Activated CD4-positive, alpha-beta T cell treated with anti-CD3 and anti-CD28 coated beads, Interleukin-2, amount 10 ng/mL, durations not matched to agents 7 days and 5 days (primary cell): ENCODE measurements at regions not wholly inside any gene's neighbourhood (a gene's known extent, or its start where the extent isn't known, plus 50 kb on each side); places are given as distances from the start of the nearest gene placed in this dataset.

Source experiments
- CTCF ChIA-PET: fragments of 350-600 bp; sonication (Branson Sonifier 250); formaldehyde crosslinking; loops from one replicate; lab custom pipeline; 2021; ENCODE audit warnings: antibody characterized with exemption; lab: Charles Lee
- POLR2A ChIA-PET: fragments of 350-600 bp; sonication (Branson Sonifier 250); formaldehyde crosslinking; loops from one replicate; lab custom pipeline; 2021; ENCODE audit warnings: antibody characterized with exemption; lab: Charles Lee
- DNase-seq: peaks from one replicate; pipeline ENCODE4 v3.0.0-alpha.2; 2020
- H3K27ac Mint-ChIP-seq: one replicate; pipeline ENCODE4 v1.8.0; 2021; ENCODE audit warnings: mild to moderate bottlenecking, moderate library complexity, mixed read lengths
- H3K27me3 Mint-ChIP-seq: one replicate; pipeline ENCODE4 v1.8.0; 2021; ENCODE audit warnings: mixed read lengths
- H3K36me3 Mint-ChIP-seq: one replicate; pipeline ENCODE4 v1.8.0; 2021; ENCODE audit warnings: low read depth, mixed read lengths
- H3K4me1 Mint-ChIP-seq: one replicate; pipeline ENCODE4 v1.8.0; 2021; ENCODE audit warnings: mixed read lengths
- H3K4me3 Mint-ChIP-seq: one replicate; pipeline ENCODE4 v1.8.0; 2021; ENCODE audit warnings: mild to moderate bottlenecking, moderate library complexity, mixed read lengths
- H3K9me3 Mint-ChIP-seq: one replicate; pipeline ENCODE4 v1.8.0; 2021; ENCODE audit warnings: mixed read lengths

GRCh38 chr5:24854850-24855249, 210.1 kb upstream of the CDH10 start:
- no peaks in the 10 kb centered on the region for H3K27me3 Mint-ChIP-seq
- H3K4me3 Mint-ChIP-seq, result no peak overlapping the region
- peaks cover 5% of the 10 kb centered on the region for H3K9me3 Mint-ChIP-seq
- ChIA-PET POLR2A (no interaction called here), CTCF (no interaction called here)
- no peaks in the 10 kb centered on the region for H3K4me1 Mint-ChIP-seq
- H3K27ac Mint-ChIP-seq, result no peak overlapping the region
- no peak for DNase-seq
- no peaks in the 10 kb centered on the region for H3K36me3 Mint-ChIP-seq

GRCh38 chr5:24854350-24854749, 209.6 kb upstream of the CDH10 start:
- no peak for DNase-seq
- H3K4me1 Mint-ChIP-seq, result no peaks in the 10 kb centered on the region
- POLR2A ChIA-PET, result no interaction called here
- H3K36me3 Mint-ChIP-seq, result no peaks in the 10 kb centered on the region
- H3K9me3 Mint-ChIP-seq, result peaks cover 5% of the 10 kb centered on the region
- no peak overlapping the region for H3K4me3 Mint-ChIP-seq
- CTCF ChIA-PET, result no interaction called here
- H3K27me3 Mint-ChIP-seq, result no peaks in the 10 kb centered on the region
- H3K27ac Mint-ChIP-seq, result no peak overlapping the region

- Mint-ChIP-seq H3K4me3 (no peak overlapping the region), H3K27me3 (no peaks in the 10 kb centered on the region), H3K27ac (no peak overlapping the region), H3K9me3 (peaks cover 12% of the 10 kb centered on the region), H3K4me1 (no peaks in the 10 kb centered on the region), H3K36me3 (no peaks in the 10 kb centered on the region)
- POLR2A ChIA-PET, result interaction anchor here (0.5 kb wide), 1 partner anchor 277 kb away, joined by 4 read pairs; no protein-coding TSS in a partner anchor
- CTCF ChIA-PET, result no interaction called here
- DNase-seq, result no peak
Observed at GRCh38 chr5:24850926-24851486, 206.2 kb upstream of the CDH10 start.

GRCh38 chr5:24849210-24849609, 204.4 kb upstream of the CDH10 start:
- Mint-ChIP-seq H3K9me3 (peaks cover 12% of the 10 kb centered on the region), H3K36me3 (no peaks in the 10 kb centered on the region), H3K4me1 (no peaks in the 10 kb centered on the region), H3K27ac (no peak overlapping the region), H3K27me3 (no peaks in the 10 kb centered on the region), H3K4me3 (no peak overlapping the region)
- DNase-seq, result no peak
- ChIA-PET CTCF (no interaction called here), POLR2A (no interaction called here)

GRCh38 chr5:24831989-24832388, 187.2 kb upstream of the CDH10 start:
- H3K4me3 Mint-ChIP-seq, result no peak overlapping the region
- H3K36me3 Mint-ChIP-seq, result no peaks in the 10 kb centered on the region
- H3K27me3 Mint-ChIP-seq, result no peaks in the 10 kb centered on the region
- no peak for DNase-seq
- POLR2A ChIA-PET, result no interaction called here
- H3K27ac Mint-ChIP-seq, result no peak overlapping the region
- CTCF ChIA-PET, result no interaction called here
- H3K9me3 Mint-ChIP-seq, result peaks cover 14% of the 10 kb centered on the region
- H3K4me1 Mint-ChIP-seq, result no peaks in the 10 kb centered on the region

- no peaks in the 10 kb centered on the region for H3K27me3 Mint-ChIP-seq
- H3K36me3 Mint-ChIP-seq, result no peaks in the 10 kb centered on the region
- POLR2A ChIA-PET, result no interaction called here
- no peak overlapping the region for H3K27ac Mint-ChIP-seq
- no peaks in the 10 kb centered on the region for H3K4me1 Mint-ChIP-seq
- CTCF ChIA-PET, result no interaction called here
- no peak for DNase-seq
- H3K9me3 Mint-ChIP-seq, result peaks cover 12% of the 10 kb centered on the region
- no peak overlapping the region for H3K4me3 Mint-ChIP-seq
Observed at GRCh38 chr5:24823625-24824024, 178.8 kb upstream of the CDH10 start.

GRCh38 chr5:24819841-24820240, 175.1 kb upstream of the CDH10 start:
- Mint-ChIP-seq H3K4me1 (no peaks in the 10 kb centered on the region), H3K27ac (no peak overlapping the region), H3K27me3 (no peaks in the 10 kb centered on the region), H3K36me3 (no peaks in the 10 kb centered on the region), H3K9me3 (peaks cover 12% of the 10 kb centered on the region), H3K4me3 (no peak overlapping the region)
- no peak for DNase-seq
- POLR2A ChIA-PET, result no interaction called here
- CTCF ChIA-PET, result no interaction called here

- H3K27me3 Mint-ChIP-seq, result no peaks in the 10 kb centered on the region
- no peaks in the 10 kb centered on the region for H3K4me1 Mint-ChIP-seq
- DNase-seq, result no peak
- H3K4me3 Mint-ChIP-seq, result no peak overlapping the region
- no peaks in the 10 kb centered on the region for H3K36me3 Mint-ChIP-seq
- no peak overlapping the region for H3K27ac Mint-ChIP-seq
- H3K9me3 Mint-ChIP-seq, result peaks cover 16% of the 10 kb centered on the region
- CTCF ChIA-PET, result no interaction called here
- POLR2A ChIA-PET, result no interaction called here
Observed at GRCh38 chr5:24817966-24818365, 173.2 kb upstream of the CDH10 start.

- no peaks in the 10 kb centered on the region for H3K27me3 Mint-ChIP-seq
- ChIA-PET CTCF (no interaction called here), POLR2A (no interaction called here)
- no peak overlapping the region for H3K4me3 Mint-ChIP-seq
- no peaks in the 10 kb centered on the region for H3K36me3 Mint-ChIP-seq
- no peak for DNase-seq
- no peak overlapping the region for H3K27ac Mint-ChIP-seq
- no peaks in the 10 kb centered on the region for H3K4me1 Mint-ChIP-seq
- peaks cover 12% of the 10 kb centered on the region for H3K9me3 Mint-ChIP-seq
Observed at GRCh38 chr5:24816206-24816605, 171.4 kb upstream of the CDH10 start.

- Mint-ChIP-seq H3K4me3 (no peak overlapping the region), H3K36me3 (no peaks in the 10 kb centered on the region), H3K27ac (no peak overlapping the region), H3K9me3 (peaks cover 19% of the 10 kb centered on the region), H3K27me3 (no peaks in the 10 kb centered on the region), H3K4me1 (no peaks in the 10 kb centered on the region)
- no peak for DNase-seq
- ChIA-PET POLR2A (no interaction called here), CTCF (no interaction called here)
Observed at GRCh38 chr5:24805230-24805629, 160.5 kb upstream of the CDH10 start.

GRCh38 chr5:24804221-24804681, 159.5 kb upstream of the CDH10 start:
- CTCF ChIA-PET, result no interaction called here
- H3K27ac Mint-ChIP-seq, result no peak overlapping the region
- POLR2A ChIA-PET, result no interaction called here
- H3K27me3 Mint-ChIP-seq, result no peaks in the 10 kb centered on the region
- no peaks in the 10 kb centered on the region for H3K4me1 Mint-ChIP-seq
- no peaks in the 10 kb centered on the region for H3K36me3 Mint-ChIP-seq
- no peak overlapping the region for H3K4me3 Mint-ChIP-seq
- DNase-seq, result no peak
- peaks cover 16% of the 10 kb centered on the region for H3K9me3 Mint-ChIP-seq

- no peaks in the 10 kb centered on the region for H3K4me1 Mint-ChIP-seq
- POLR2A ChIA-PET, result no interaction called here
- H3K9me3 Mint-ChIP-seq, result peaks cover 7% of the 10 kb centered on the region
- H3K4me3 Mint-ChIP-seq, result no peak overlapping the region
- H3K27ac Mint-ChIP-seq, result no peak overlapping the region
- DNase-seq, result no peak
- CTCF ChIA-PET, result no interaction called here
- H3K27me3 Mint-ChIP-seq, result no peaks in the 10 kb centered on the region
- H3K36me3 Mint-ChIP-seq, result no peaks in the 10 kb centered on the region
Observed at GRCh38 chr5:24791326-24791725, 146.5 kb upstream of the CDH10 start.

GRCh38 chr5:24789611-24790351, 145.0 kb upstream of the CDH10 start:
- no peak overlapping the region for H3K27ac Mint-ChIP-seq
- no peaks in the 10 kb centered on the region for H3K27me3 Mint-ChIP-seq
- peaks cover 4% of the 10 kb centered on the region for H3K9me3 Mint-ChIP-seq
- POLR2A ChIA-PET, result no interaction called here
- DNase-seq, result no peak
- no peaks in the 10 kb centered on the region for H3K36me3 Mint-ChIP-seq
- no peaks in the 10 kb centered on the region for H3K4me1 Mint-ChIP-seq
- no peak overlapping the region for H3K4me3 Mint-ChIP-seq
- CTCF ChIA-PET, result no interaction called here
